ENCODE measurements at regions not wholly inside any gene's neighbourhood (a gene's known extent, or its start where the extent isn't known, plus 50 kb on each side); places are given as distances from the start of the nearest gene placed in this dataset.

GRCh38 chr4:181479141-181479540, 764.1 kb upstream of the TENM3 start:
- no peak for TF ChIP-seq POLR2A (IDR thresholded peaks at IDR 0.05)
- TF ChIP-seq, protein P1, sequence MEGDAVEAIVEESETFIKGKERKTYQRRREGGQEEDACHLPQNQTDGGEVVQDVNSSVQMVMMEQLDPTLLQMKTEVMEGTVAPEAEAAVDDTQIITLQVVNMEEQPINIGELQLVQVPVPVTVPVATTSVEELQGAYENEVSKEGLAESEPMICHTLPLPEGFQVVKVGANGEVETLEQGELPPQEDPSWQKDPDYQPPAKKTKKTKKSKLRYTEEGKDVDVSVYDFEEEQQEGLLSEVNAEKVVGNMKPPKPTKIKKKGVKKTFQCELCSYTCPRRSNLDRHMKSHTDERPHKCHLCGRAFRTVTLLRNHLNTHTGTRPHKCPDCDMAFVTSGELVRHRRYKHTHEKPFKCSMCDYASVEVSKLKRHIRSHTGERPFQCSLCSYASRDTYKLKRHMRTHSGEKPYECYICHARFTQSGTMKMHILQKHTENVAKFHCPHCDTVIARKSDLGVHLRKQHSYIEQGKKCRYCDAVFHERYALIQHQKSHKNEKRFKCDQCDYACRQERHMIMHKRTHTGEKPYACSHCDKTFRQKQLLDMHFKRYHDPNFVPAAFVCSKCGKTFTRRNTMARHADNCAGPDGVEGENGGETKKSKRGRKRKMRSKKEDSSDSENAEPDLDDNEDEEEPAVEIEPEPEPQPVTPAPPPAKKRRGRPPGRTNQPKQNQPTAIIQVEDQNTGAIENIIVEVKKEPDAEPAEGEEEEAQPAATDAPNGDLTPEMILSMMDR (IDR thresholded peaks at IDR 0.05) = no peak
- intact Hi-C loops (cut with DNase I; ENCODE audit: low total_unique reads) = no loop called here

GRCh38 chr4:181484396-181484795, 758.8 kb upstream of the TENM3 start:
- intact Hi-C loops (cut with DNase I; ENCODE audit: low total_unique reads) = no loop called here
- no peak for DNase-seq (ENCODE audit: low spot score in 2 of 2)
- 86 to 93% methylated on average over 1 of the region's 1 CpG for WGBS, 2 donors
- no peak for TF ChIP-seq POLR2A (IDR thresholded peaks at IDR 0.05)
- TF ChIP-seq, protein P1 (IDR thresholded peaks at IDR 0.05) = no peak
- H3K4me3 ChIP-seq (ENCODE audit: low read depth, poor library complexity, severe bottlenecking) = no peak overlapping the region

More at GRCh38 chr4:181479141-181479540, 764.1 kb upstream of the TENM3 start:
- 75 to 83% methylated on average over 2 of the region's 2 CpGs for WGBS, 2 donors
- no peak overlapping the region for H3K4me3 ChIP-seq (ENCODE audit: low read depth, poor library complexity, severe bottlenecking)
- no peak for DNase-seq (ENCODE audit: low spot score in 2 of 2)

DNA sequence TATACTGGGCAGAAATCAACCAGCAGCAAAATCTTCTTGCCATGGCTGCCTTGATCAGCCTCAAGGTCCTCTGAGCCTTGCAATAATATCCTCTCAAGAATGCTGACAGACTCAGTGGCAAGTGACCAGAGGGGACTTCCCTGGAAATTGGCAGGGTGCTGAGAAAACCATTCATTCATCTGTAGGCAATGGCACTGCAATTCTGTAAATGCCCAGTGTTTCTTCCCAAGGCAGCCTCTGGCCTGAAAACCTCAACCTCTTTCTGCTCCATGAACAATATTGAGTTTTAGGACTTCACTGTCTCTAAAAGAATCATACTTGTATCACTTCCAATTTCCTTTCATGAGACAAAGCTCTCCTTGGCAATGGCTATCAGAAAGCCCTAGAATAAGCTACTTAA, 754.3 kb upstream of the TENM3 start:
- intact Hi-C loops (cut with DNase I; ENCODE audit: low total_unique reads) = no loop called here
- H3K4me3 ChIP-seq (ENCODE audit: low read depth, poor library complexity, severe bottlenecking) = no peak overlapping the region
- no peak for DNase-seq (ENCODE audit: low spot score in 2 of 2)
- TF ChIP-seq, protein P1 (IDR thresholded peaks at IDR 0.05) = no peak
- TF ChIP-seq POLR2A (IDR thresholded peaks at IDR 0.05) = no peak

GRCh38 chr4:181498148-181498547, 745.1 kb upstream of the TENM3 start:
- TF ChIP-seq, protein P1 (IDR thresholded peaks at IDR 0.05) = no peak
- no peak for TF ChIP-seq POLR2A (IDR thresholded peaks at IDR 0.05)
- intact Hi-C loops (cut with DNase I; ENCODE audit: low total_unique reads) = no loop called here
- H3K4me3 ChIP-seq (ENCODE audit: low read depth, poor library complexity, severe bottlenecking) = no peak overlapping the region
- DNase-seq (ENCODE audit: low spot score in 2 of 2) = no peak
- 83 to 98% methylated on average over 1 of the region's 1 CpG for WGBS, 2 donors

GRCh38 chr4:181502611-181503010, 740.6 kb upstream of the TENM3 start:
- H3K4me3 ChIP-seq (ENCODE audit: low read depth, poor library complexity, severe bottlenecking) = no peak overlapping the region
- WGBS, 2 donors = 85 to 93% methylated on average over 8 of the region's 8 CpGs
- intact Hi-C loops (cut with DNase I; ENCODE audit: low total_unique reads) = no loop called here
- DNase-seq (ENCODE audit: low spot score in 2 of 2) = no peak
- no peak for TF ChIP-seq POLR2A (IDR thresholded peaks at IDR 0.05)
- TF ChIP-seq, protein P1 (IDR thresholded peaks at IDR 0.05) = no peak

- no peak overlapping the region for H3K4me3 ChIP-seq (ENCODE audit: low read depth, poor library complexity, severe bottlenecking)
- TF ChIP-seq, protein P1 (IDR thresholded peaks at IDR 0.05) = no peak
- no peak for TF ChIP-seq POLR2A (IDR thresholded peaks at IDR 0.05)
- WGBS, 2 donors = 70 to 71% methylated on average over 12 of the region's 12 CpGs
- DNase-seq (ENCODE audit: low spot score in 2 of 2) = no peak
- intact Hi-C loops (cut with DNase I; ENCODE audit: low total_unique reads) = no loop called here
Measured at GRCh38 chr4:181503687-181504390, 739.4 kb upstream of the TENM3 start.
